ENCODE measurements at regions not wholly inside any gene's neighbourhood (a gene's known extent, or its start where the extent isn't known, plus 50 kb on each side); places are given as distances from the start of the nearest gene placed in this dataset.

DNA sequence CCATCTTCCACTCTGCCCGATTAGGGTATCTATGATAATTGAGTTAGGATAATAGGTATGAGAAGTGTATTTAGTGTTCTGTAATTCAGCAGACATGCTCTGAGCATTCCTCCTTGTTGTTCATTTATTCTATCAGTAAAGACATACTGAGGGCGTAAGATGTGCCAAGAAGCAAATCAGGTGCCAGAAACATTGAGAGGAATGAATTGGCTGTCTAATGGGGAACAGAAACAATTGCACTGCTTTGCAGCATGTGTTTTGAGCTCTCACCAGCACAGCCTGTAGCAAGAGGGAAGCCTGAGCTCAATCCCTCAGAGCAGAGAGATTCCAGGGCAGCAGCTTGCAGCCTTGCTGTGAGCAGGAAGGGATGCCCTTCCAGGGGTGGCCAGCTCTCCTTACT lies 589.3 kb downstream of the BCL11B start:
- Histone ChIP-seq H3K79me2 (ENCODE audit: insufficient read depth, low read length) (no peaks in the 10 kb centered on the region), H3K9ac (ENCODE audit: insufficient read depth, low read depth, low read length) (no peak overlapping the region), H2AFZ (ENCODE audit: low read length) (no peak overlapping the region), H3K27me3 (ENCODE audit: control insufficient read depth in 1 of 2, insufficient read depth in 2 of 2, low read length in 2 of 2) (no peaks in the 10 kb centered on the region), H3K9me3 (ENCODE audit: low read length) (peaks cover 54% of the 10 kb centered on the region), H3K36me3 (replicated peaks in 1 of 2; ENCODE audit: control insufficient read depth in 1 of 2, insufficient read depth in 2 of 2, low read length in 2 of 2) (no peaks in the 10 kb centered on the region), H4K20me1 (ENCODE audit: insufficient read depth, low read length) (no peaks in the 10 kb centered on the region), H3K27ac (ENCODE audit: extremely low read length, insufficient read depth, low read length) (no peak overlapping the region), H3K4me1 (ENCODE audit: insufficient read depth, low read length) (no peaks in the 10 kb centered on the region), H3K4me2 (ENCODE audit: low read depth, low read length) (no peak overlapping the region), H3K4me3 (replicated peaks in 1 of 3; ENCODE audit: insufficient read depth in 1 of 3, low read depth in 2 of 3, low read length in 3 of 3) (no peak overlapping the region)
- intact Hi-C loops (cut with micrococcal nuclease; ENCODE audit: unreplicated experiment), result no loop called here
- POLR2A ChIA-PET, result no interaction called here
- WGBS (ENCODE audit: low lambda C conversion rate), result 0% methylated on average over 2 of the region's 2 CpGs
- BruUV-seq (replicated peaks), result no TSS peak
- CTCF ChIA-PET (ENCODE audit: low intra/inter-chr PET ratio, low total read pairs), result no interaction called here
- DNase-seq (ENCODE audit: low spot score) (no peak), FAIRE-seq (no peak), ATAC-seq (no peak)
- TF ChIP-seq ZNF557 (CRISPR knock-in tag; IDR thresholded peaks at IDR 0.05), result no peak
- TF ChIP-seq KMT2B (CRISPR knock-in tag; IDR thresholded peaks at IDR 0.05), result no peak
- TF ChIP-seq NCOA2 (CRISPR knock-in tag; IDR thresholded peaks at IDR 0.05), result no peak
- no peak for TF ChIP-seq ZC3H4 (CRISPR knock-in tag; IDR thresholded peaks at IDR 0.05; ENCODE audit: borderline replicate concordance)
- TF ChIP-seq POLR2AphosphoS5 (IDR thresholded peaks at IDR 0.05; ENCODE audit: low read depth, low read length), result no peak
- TF ChIP-seq FOXA3 (CRISPR knock-in tag; IDR thresholded peaks at IDR 0.05), result no peak
- no peak for TF ChIP-seq NR2F1 (CRISPR knock-in tag; IDR thresholded peaks at IDR 0.05)
- no peak for TF ChIP-seq HINFP (CRISPR knock-in tag; IDR thresholded peaks at IDR 0.05; ENCODE audit: low read depth)
- TF ChIP-seq FOXJ3 (CRISPR knock-in tag; IDR thresholded peaks at IDR 0.05; ENCODE audit: borderline replicate concordance), result no peak
- no peak for TF ChIP-seq HES4 (CRISPR knock-in tag; IDR thresholded peaks at IDR 0.05; ENCODE audit: borderline replicate concordance)
- TF ChIP-seq, protein P1, sequence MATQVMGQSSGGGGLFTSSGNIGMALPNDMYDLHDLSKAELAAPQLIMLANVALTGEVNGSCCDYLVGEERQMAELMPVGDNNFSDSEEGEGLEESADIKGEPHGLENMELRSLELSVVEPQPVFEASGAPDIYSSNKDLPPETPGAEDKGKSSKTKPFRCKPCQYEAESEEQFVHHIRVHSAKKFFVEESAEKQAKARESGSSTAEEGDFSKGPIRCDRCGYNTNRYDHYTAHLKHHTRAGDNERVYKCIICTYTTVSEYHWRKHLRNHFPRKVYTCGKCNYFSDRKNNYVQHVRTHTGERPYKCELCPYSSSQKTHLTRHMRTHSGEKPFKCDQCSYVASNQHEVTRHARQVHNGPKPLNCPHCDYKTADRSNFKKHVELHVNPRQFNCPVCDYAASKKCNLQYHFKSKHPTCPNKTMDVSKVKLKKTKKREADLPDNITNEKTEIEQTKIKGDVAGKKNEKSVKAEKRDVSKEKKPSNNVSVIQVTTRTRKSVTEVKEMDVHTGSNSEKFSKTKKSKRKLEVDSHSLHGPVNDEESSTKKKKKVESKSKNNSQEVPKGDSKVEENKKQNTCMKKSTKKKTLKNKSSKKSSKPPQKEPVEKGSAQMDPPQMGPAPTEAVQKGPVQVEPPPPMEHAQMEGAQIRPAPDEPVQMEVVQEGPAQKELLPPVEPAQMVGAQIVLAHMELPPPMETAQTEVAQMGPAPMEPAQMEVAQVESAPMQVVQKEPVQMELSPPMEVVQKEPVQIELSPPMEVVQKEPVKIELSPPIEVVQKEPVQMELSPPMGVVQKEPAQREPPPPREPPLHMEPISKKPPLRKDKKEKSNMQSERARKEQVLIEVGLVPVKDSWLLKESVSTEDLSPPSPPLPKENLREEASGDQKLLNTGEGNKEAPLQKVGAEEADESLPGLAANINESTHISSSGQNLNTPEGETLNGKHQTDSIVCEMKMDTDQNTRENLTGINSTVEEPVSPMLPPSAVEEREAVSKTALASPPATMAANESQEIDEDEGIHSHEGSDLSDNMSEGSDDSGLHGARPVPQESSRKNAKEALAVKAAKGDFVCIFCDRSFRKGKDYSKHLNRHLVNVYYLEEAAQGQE (IDR thresholded peaks at IDR 0.05; ENCODE audit: borderline replicate concordance in 1 of 2, low read depth in 1 of 2, low read length in 2 of 2), result no peak
- no peak for TF ChIP-seq MBD4 (IDR thresholded peaks at IDR 0.05; ENCODE audit: borderline replicate concordance, low read length)
- TF ChIP-seq HMG20B (CRISPR knock-in tag; conservative IDR thresholded peaks at IDR 0.05), result no peak
- TF ChIP-seq WIZ (CRISPR knock-in tag; IDR thresholded peaks at IDR 0.05), result no peak
- no peak for TF ChIP-seq RNF2 (conservative IDR thresholded peaks at IDR 0.05; ENCODE audit: low read depth)
- no peak for TF ChIP-seq CENPT (CRISPR knock-in tag; IDR thresholded peaks at IDR 0.05; ENCODE audit: low read depth)
- no peak for TF ChIP-seq ZNF879 (CRISPR knock-in tag; IDR thresholded peaks at IDR 0.05)
- in situ Hi-C loops (cut with HindIII; ENCODE audit: extremely low pct_ligation_motif_present, low pct_unique_long_range_greater_than_20kb), result no loop called here

Data from HepG2 (cell line).